GM23248 (cell line): ENCODE measurements at regions not wholly inside any gene's neighbourhood (a gene's known extent, or its start where the extent isn't known, plus 50 kb on each side); places are given as distances from the start of the nearest gene placed in this dataset.

Experiments
- EZH2 ChIP-seq: fragments of 200-600 bp; sonication (generic); IDR thresholded peaks from 2 replicates; pipeline ENCODE4 v1.6.1; 2018; ENCODE audit warnings: antibody characterized with exemption, mild to moderate bottlenecking; ENCODE audit not compliant: insufficient read depth, poor library complexity, severe bottlenecking
- EZH2phosphoT487 ChIP-seq: fragments of 200-600 bp; sonication (generic); IDR thresholded peaks from 2 replicates; pipeline ENCODE4 v1.6.1; 2018; ENCODE audit warnings: antibody characterized with exemption, moderate library complexity, mild to moderate bottlenecking, low read depth; ENCODE audit not compliant: insufficient read depth

- TF ChIP-seq EZH2 (no peak), EZH2phosphoT487 (no peak)
Measured at GRCh38 chr11:134576721-134577171, 164.7 kb upstream of the B3GAT1 start.
